MM.1S (cell line): ENCODE measurements at regions not wholly inside any gene's neighbourhood (a gene's known extent, or its start where the extent isn't known, plus 50 kb on each side); places are given as distances from the start of the nearest gene placed in this dataset.

Source experiments
- DNase-seq: peaks from one replicate; pipeline ENCODE4 v3.0.0-alpha.2; 2015
- H2AFZ ChIP-seq: fragments of 300-600 bp; sonication (generic); 2 replicates; pipeline ENCODE4 v1.6.0; 2016; ENCODE audit warnings: antibody characterized with exemption, low read length
- H3F3A ChIP-seq: fragments of 300-600 bp; sonication (generic); 2 replicates; pipeline ENCODE4 v1.6.1; 2016; ENCODE audit warnings: mild to moderate bottlenecking, antibody characterized with exemption, low read length, moderate library complexity, mixed read lengths; ENCODE audit not compliant: insufficient read depth
- H3K27ac ChIP-seq: fragments of 300-600 bp; sonication (generic); 2 replicates; pipeline ENCODE4 v1.5.1; 2016; ENCODE audit warnings: mild to moderate bottlenecking, low read length
- H3K27me3 ChIP-seq: fragments of 300-600 bp; sonication (generic); replicated peaks from 2 replicates; pipeline ENCODE4 v1.6.0; 2016; ENCODE audit warnings: low read length; ENCODE audit not compliant: insufficient read depth
- H3K36me3 ChIP-seq: fragments of 300-600 bp; sonication (generic); replicated peaks from 2 replicates; pipeline ENCODE4 v1.6.1; 2016; ENCODE audit warnings: mild to moderate bottlenecking, low read length, mixed read lengths; ENCODE audit not compliant: insufficient read depth
- H3K4me1 ChIP-seq: fragments of 300-600 bp; sonication (generic); 2 replicates; pipeline ENCODE4 v1.6.1; 2016; ENCODE audit warnings: low read length, mixed read lengths
- H3K4me2 ChIP-seq: fragments of 300-600 bp; sonication (generic); 2 replicates; pipeline ENCODE4 v1.6.0; 2016; ENCODE audit warnings: low read depth, low read length
- H3K4me3 ChIP-seq: fragments of 300-600 bp; sonication (generic); 2 replicates; pipeline ENCODE4 v1.5.1; 2016; ENCODE audit warnings: low read length, mixed read lengths
- H3K79me2 ChIP-seq: fragments of 300-600 bp; sonication (generic); 2 replicates; pipeline ENCODE4 v1.6.1; 2016; ENCODE audit warnings: mixed run types, low read length, mixed read lengths
- H3K9ac ChIP-seq: fragments of 300-600 bp; sonication (generic); 2 replicates; pipeline ENCODE4 v1.6.1; 2016; ENCODE audit warnings: low read length, mixed read lengths
- H3K9me2 ChIP-seq: fragments of 300-600 bp; sonication (generic); replicated peaks from 2 replicates; pipeline ENCODE4 v1.6.1; 2016; ENCODE audit warnings: mild to moderate bottlenecking, low read length, mixed read lengths; ENCODE audit not compliant: insufficient read depth
- H3K9me3 ChIP-seq: fragments of 300-600 bp; sonication (generic); replicated peaks from 2 replicates; pipeline ENCODE4 v1.6.1; 2016; ENCODE audit warnings: mild to moderate bottlenecking, low read length, mixed read lengths; ENCODE audit not compliant: insufficient read depth
- H4K20me1 ChIP-seq: fragments of 300-600 bp; sonication (generic); 2 replicates; pipeline ENCODE4 v1.6.1; 2016; ENCODE audit warnings: mild to moderate bottlenecking, low read length, moderate library complexity, mixed read lengths; ENCODE audit not compliant: insufficient read depth
- EZH2 ChIP-seq: fragments of 300-600 bp; sonication (generic); optimal IDR thresholded peaks from 2 replicates; pipeline ENCODE3; 2017; ENCODE audit warnings: low read depth, mild to moderate bottlenecking, antibody characterized with exemption, low read length, mixed read lengths
- EZH2phosphoT487 ChIP-seq: fragments of 300-600 bp; sonication (generic); IDR thresholded peaks from 2 replicates; pipeline ENCODE4 v1.6.1; 2018; ENCODE audit warnings: antibody characterized with exemption, low read length
- TF ChIP-seq, protein P1 (sequence below): fragments of 300-600 bp; sonication (generic); IDR thresholded peaks from 2 replicates; pipeline ENCODE4 v1.5.1; 2016; ENCODE audit warnings: antibody characterized with exemption, low read length, mixed read lengths

DNA sequence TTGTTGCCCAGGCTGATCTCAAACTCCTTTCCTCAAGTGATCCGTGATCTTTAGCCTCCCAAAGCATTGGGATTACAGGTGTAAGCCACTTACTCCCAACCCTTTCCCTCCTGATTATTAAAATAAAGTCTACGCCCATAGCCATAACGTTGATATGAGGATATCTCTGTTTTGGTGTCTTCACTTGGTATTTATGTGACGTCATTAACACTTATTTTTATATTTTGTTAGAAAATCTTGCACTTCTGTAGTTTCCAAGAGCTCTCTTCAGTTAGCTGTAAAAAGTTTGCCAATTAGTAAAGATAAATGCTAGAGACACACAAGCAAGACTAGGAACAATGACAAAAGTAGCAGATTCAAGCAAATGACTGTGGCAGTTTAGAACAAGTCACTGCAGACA is 115.6 kb upstream of the HSF2 start:
- H4K20me1 ChIP-seq = no peaks in the 10 kb centered on the region
- no peak overlapping the region for H3K4me2 ChIP-seq
- DNase-seq = no peak
- no peaks in the 10 kb centered on the region for H3K9me3 ChIP-seq
- no peak overlapping the region for H3K27ac ChIP-seq
- no peaks in the 10 kb centered on the region for H3K9me2 ChIP-seq
- H3K36me3 ChIP-seq = no peaks in the 10 kb centered on the region
- TF ChIP-seq, protein P1, sequence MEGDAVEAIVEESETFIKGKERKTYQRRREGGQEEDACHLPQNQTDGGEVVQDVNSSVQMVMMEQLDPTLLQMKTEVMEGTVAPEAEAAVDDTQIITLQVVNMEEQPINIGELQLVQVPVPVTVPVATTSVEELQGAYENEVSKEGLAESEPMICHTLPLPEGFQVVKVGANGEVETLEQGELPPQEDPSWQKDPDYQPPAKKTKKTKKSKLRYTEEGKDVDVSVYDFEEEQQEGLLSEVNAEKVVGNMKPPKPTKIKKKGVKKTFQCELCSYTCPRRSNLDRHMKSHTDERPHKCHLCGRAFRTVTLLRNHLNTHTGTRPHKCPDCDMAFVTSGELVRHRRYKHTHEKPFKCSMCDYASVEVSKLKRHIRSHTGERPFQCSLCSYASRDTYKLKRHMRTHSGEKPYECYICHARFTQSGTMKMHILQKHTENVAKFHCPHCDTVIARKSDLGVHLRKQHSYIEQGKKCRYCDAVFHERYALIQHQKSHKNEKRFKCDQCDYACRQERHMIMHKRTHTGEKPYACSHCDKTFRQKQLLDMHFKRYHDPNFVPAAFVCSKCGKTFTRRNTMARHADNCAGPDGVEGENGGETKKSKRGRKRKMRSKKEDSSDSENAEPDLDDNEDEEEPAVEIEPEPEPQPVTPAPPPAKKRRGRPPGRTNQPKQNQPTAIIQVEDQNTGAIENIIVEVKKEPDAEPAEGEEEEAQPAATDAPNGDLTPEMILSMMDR = no peak
- no peak for TF ChIP-seq EZH2phosphoT487
- no peak for TF ChIP-seq EZH2
- no peaks in the 10 kb centered on the region for H3F3A ChIP-seq
- no peak overlapping the region for H3K9ac ChIP-seq
- H3K27me3 ChIP-seq = no peaks in the 10 kb centered on the region
- H3K4me3 ChIP-seq = no peak overlapping the region
- no peaks in the 10 kb centered on the region for H3K4me1 ChIP-seq
- H2AFZ ChIP-seq = no peak overlapping the region
- H3K79me2 ChIP-seq = no peaks in the 10 kb centered on the region

DNA sequence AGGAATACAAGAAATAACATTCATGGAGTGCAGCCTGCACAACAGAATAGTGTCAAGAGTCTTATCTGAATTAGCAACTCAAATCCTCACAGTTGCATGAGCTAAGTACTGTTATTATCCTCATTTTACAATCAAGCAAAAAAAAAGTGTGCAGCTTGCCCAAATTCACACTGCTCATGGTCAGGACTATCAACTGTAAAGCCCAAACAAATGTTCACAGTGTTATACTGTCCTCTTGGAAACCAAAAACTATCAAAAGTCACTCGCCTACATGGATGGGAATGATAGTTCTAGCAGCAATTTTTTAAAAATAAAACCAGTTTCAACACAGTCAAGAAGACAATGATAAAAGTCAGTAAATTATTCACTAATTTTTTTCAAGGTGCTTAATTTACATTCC is 114.6 kb upstream of the HSF2 start:
- no peaks in the 10 kb centered on the region for H4K20me1 ChIP-seq
- H3K27ac ChIP-seq = no peak overlapping the region
- H3K27me3 ChIP-seq = no peaks in the 10 kb centered on the region
- no peak overlapping the region for H3K4me3 ChIP-seq
- H3F3A ChIP-seq = no peaks in the 10 kb centered on the region
- H3K4me1 ChIP-seq = no peaks in the 10 kb centered on the region
- H3K79me2 ChIP-seq = no peaks in the 10 kb centered on the region
- H3K9me3 ChIP-seq = no peaks in the 10 kb centered on the region
- no peak overlapping the region for H3K9ac ChIP-seq
- no peak overlapping the region for H2AFZ ChIP-seq
- no peak overlapping the region for H3K4me2 ChIP-seq
- no peak for DNase-seq
- TF ChIP-seq, protein P1 = no peak
- TF ChIP-seq EZH2 = no peak
- TF ChIP-seq EZH2phosphoT487 = no peak
- H3K9me2 ChIP-seq = no peaks in the 10 kb centered on the region
- H3K36me3 ChIP-seq = no peaks in the 10 kb centered on the region

- DNase-seq = no peak
Measured at GRCh38 chr6:122285292-122285913, 114.0 kb upstream of the HSF2 start.

More at GRCh38 chr6:122285292-122285913, 114.0 kb upstream of the HSF2 start:
- Histone ChIP-seq H3K9ac (no peak overlapping the region), H3K4me1 (no peaks in the 10 kb centered on the region), H3K27ac (no peak overlapping the region), H3K4me2 (no peak overlapping the region), H3K27me3 (no peaks in the 10 kb centered on the region), H3K79me2 (no peaks in the 10 kb centered on the region), H3K9me3 (no peaks in the 10 kb centered on the region), H2AFZ (no peak overlapping the region), H3K4me3 (no peak overlapping the region), H3F3A (no peaks in the 10 kb centered on the region), H4K20me1 (no peaks in the 10 kb centered on the region), H3K36me3 (no peaks in the 10 kb centered on the region), H3K9me2 (no peaks in the 10 kb centered on the region)
- TF ChIP-seq, protein P1 = no peak
- TF ChIP-seq EZH2phosphoT487 (no peak), EZH2 (no peak)
